ENCODE measurements at regions not wholly inside any gene's neighbourhood (a gene's known extent, or its start where the extent isn't known, plus 50 kb on each side); places are given as distances from the start of the nearest gene placed in this dataset.

DNA sequence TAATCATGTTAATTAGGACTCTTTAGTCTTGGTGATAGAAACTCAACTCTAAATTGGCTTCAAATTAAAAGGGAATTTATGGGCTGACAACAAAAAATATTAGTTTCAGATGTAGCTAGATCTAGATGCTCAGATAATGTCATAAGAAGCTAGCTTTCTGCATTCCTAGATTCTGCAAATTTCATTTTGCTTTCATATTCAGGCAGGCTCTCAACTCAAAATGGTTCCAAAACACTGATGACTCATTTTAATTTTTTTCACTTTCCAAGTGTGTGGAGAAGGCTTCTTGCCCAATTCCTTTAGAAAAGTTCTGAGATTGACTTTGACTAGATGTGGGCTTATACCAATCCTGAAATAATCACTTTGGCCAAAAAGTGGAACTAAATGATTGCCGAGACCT lies 236.7 kb upstream of the GOT2 start:
- TF ChIP-seq CTCF (IDR thresholded peaks at IDR 0.05; ENCODE audit: low read depth, low read length): no peak
- no peaks in the 10 kb centered on the region for H3K36me3 ChIP-seq
- H3K4me1 ChIP-seq (ENCODE audit: low read depth): no peaks in the 10 kb centered on the region
- H3K9me3 ChIP-seq (ENCODE audit: low read depth): no peaks in the 10 kb centered on the region
- H3K4me3 ChIP-seq: no peak overlapping the region
- no peak for DNase-seq (ENCODE audit: low read depth in 1 of 2, low spot score in 1 of 2)
- no peaks in the 10 kb centered on the region for H3K27me3 ChIP-seq
- no peak overlapping the region for H3K27ac ChIP-seq

- H3K27ac ChIP-seq: no peak overlapping the region
- DNase-seq (ENCODE audit: low read depth in 1 of 2, low spot score in 1 of 2): no peak
- no peaks in the 10 kb centered on the region for H3K27me3 ChIP-seq
- H3K36me3 ChIP-seq: no peaks in the 10 kb centered on the region
- H3K9me3 ChIP-seq (ENCODE audit: low read depth): no peaks in the 10 kb centered on the region
- H3K4me1 ChIP-seq (ENCODE audit: low read depth): no peaks in the 10 kb centered on the region
- TF ChIP-seq CTCF (IDR thresholded peaks at IDR 0.05; ENCODE audit: low read depth, low read length): no peak
- H3K4me3 ChIP-seq: no peak overlapping the region
Observed at GRCh38 chr16:58963479-58963878, 229.4 kb upstream of the GOT2 start.

DNA sequence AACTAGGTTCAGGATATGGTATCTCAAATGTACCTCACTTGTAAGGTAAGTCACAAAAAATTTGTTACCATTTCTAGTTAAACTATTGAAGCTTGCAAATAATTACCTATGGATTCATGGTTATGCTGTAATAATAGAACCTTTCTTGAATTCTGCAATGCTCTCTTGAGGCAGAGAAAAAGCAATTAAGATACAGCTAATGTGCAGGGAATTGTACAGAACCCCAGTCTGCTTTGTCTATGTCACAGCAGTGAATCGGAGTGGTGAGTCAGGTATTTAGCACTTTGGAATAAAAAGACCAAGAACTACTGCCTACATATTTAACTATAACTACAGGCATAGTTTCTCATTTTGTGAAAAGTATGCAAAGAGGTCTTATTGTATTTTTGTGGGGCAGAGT lies 228.7 kb upstream of the GOT2 start:
- Histone ChIP-seq H3K9me3 (ENCODE audit: low read depth) (no peaks in the 10 kb centered on the region), H3K4me3 (no peak overlapping the region), H3K4me1 (ENCODE audit: low read depth) (no peaks in the 10 kb centered on the region), H3K27ac (no peak overlapping the region), H3K27me3 (no peaks in the 10 kb centered on the region), H3K36me3 (no peaks in the 10 kb centered on the region)
- TF ChIP-seq CTCF (IDR thresholded peaks at IDR 0.05; ENCODE audit: low read depth, low read length): no peak
- DNase-seq (ENCODE audit: low read depth in 1 of 2, low spot score in 1 of 2): no peak

- H3K9me3 ChIP-seq (ENCODE audit: low read depth): no peaks in the 10 kb centered on the region
- DNase-seq (ENCODE audit: low read depth in 1 of 2, low spot score in 1 of 2): no peak
- no peaks in the 10 kb centered on the region for H3K27me3 ChIP-seq
- no peak for TF ChIP-seq CTCF (IDR thresholded peaks at IDR 0.05; ENCODE audit: low read depth, low read length)
- H3K4me3 ChIP-seq: no peak overlapping the region
- no peaks in the 10 kb centered on the region for H3K4me1 ChIP-seq (ENCODE audit: low read depth)
- H3K36me3 ChIP-seq: no peaks in the 10 kb centered on the region
- H3K27ac ChIP-seq: no peak overlapping the region
Observed at GRCh38 chr16:58960484-58960883, 226.4 kb upstream of the GOT2 start.

DNA sequence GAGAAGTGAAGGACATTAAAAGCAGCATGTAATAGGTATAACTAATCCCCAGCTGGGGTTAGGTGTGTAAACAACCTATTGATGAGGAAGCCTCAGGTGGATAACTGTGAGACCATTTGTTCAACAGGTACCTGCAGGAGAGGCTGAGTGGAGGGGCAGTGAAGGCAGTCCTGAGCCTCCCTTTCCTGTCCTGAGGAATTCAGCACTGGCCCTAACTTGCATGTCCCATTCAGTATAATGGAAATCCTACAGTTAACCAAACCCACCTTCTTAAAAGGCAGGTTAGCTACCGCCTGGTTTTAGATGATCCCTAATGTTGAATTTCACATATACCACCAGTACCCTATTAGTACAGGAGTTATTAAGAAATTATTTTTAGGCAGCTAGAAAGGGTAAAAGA lies 225.9 kb upstream of the GOT2 start:
- TF ChIP-seq CTCF (IDR thresholded peaks at IDR 0.05; ENCODE audit: low read depth, low read length): no peak
- DNase-seq (ENCODE audit: low read depth in 1 of 2, low spot score in 1 of 2): no peak
- H3K27me3 ChIP-seq: no peaks in the 10 kb centered on the region
- H3K27ac ChIP-seq: no peak overlapping the region
- no peaks in the 10 kb centered on the region for H3K4me1 ChIP-seq (ENCODE audit: low read depth)
- no peaks in the 10 kb centered on the region for H3K36me3 ChIP-seq
- no peak overlapping the region for H3K4me3 ChIP-seq
- no peaks in the 10 kb centered on the region for H3K9me3 ChIP-seq (ENCODE audit: low read depth)

DNA sequence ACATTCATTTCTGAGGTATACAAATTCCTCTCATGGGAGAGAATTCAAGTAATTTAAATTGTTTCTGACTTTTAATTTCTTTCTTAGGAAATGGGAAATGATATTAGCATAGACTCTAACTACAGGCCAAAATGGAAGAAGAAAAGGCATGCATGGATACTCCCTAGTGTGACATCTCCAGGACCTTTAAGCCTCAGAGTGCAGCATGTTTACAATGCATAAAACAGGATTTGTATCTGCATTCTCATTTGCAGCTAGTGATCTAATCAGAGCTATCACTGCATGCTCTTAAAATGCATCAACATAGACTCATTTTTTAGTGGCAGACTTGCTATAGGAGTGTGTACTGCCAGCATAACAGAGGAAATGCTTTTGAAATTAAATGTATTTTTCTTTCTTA lies 224.6 kb upstream of the GOT2 start:
- H3K36me3 ChIP-seq: no peaks in the 10 kb centered on the region
- H3K9me3 ChIP-seq (ENCODE audit: low read depth): no peaks in the 10 kb centered on the region
- H3K27me3 ChIP-seq: no peaks in the 10 kb centered on the region
- no peak overlapping the region for H3K27ac ChIP-seq
- DNase-seq (ENCODE audit: low read depth in 1 of 2, low spot score in 1 of 2): no peak
- TF ChIP-seq CTCF (IDR thresholded peaks at IDR 0.05; ENCODE audit: low read depth, low read length): no peak
- no peaks in the 10 kb centered on the region for H3K4me1 ChIP-seq (ENCODE audit: low read depth)
- no peak overlapping the region for H3K4me3 ChIP-seq

Data from cardiac muscle cell (in vitro differentiated cells and primary cell).